K562 (cell line): ENCODE measurements at regions not wholly inside any gene's neighbourhood (a gene's known extent, or its start where the extent isn't known, plus 50 kb on each side); places are given as distances from the start of the nearest gene placed in this dataset.

ENCODE experiments used
- ATAC-seq: fragments of 200-7000 bp; cut with Tn5 transposase; 3 replicates; pipeline ENCODE4 v1.9.1; 2020; ENCODE audit warnings: moderate library complexity
- BruUV-seq: library from RNA; stranded (reverse); fragments of 400-500 nt; replicated peaks from 2 replicates; lab custom pipeline; 2021; lab: Mats Ljungman, UMichigan
- CTCF ChIA-PET: fragments of 300-600 bp; formaldehyde crosslinking; extraction: SDS; loops from one replicate; lab custom pipeline; 2021; ENCODE audit warnings: low intra/inter-chr PET ratio; lab: Yijun Ruan, JAX
- POLR2A ChIA-PET: fragments of 300-600, 350-650 bp; sonication (Branson Sonifier 250); formaldehyde crosslinking; extraction: SDS; loops from one replicate; lab custom pipeline; 2021; ENCODE audit warnings: antibody characterized with exemption, inconsistent platforms; lab: Yijun Ruan, JAX
- DNase-seq, 4 experiments: peaks; one replicate each; pipeline versions ENCODE4 v3.0.0 to v3.0.0-alpha.2; 2011 to 2018; ENCODE audit warnings: low spot score in 3 of 4, mixed read lengths in 3 of 4; ENCODE audit errors: extremely low read depth in 1 of 4
- FAIRE-seq: peaks from 2 replicates; lab custom pipeline; 2011; peaks lifted over from hg19 to GRCh38; lab: Jason Lieb, UNC
- H2AFZ ChIP-seq: 2 replicates; pipeline ENCODE4 v1.6.0; 2011; ENCODE audit warnings: low read depth, low read length, control low read depth, inconsistent platforms
- H3K27ac ChIP-seq: fragments of 200-600 bp; 3 replicates; pipeline ENCODE4 v1.8.0; 2011; ENCODE audit warnings: low read depth, mild to moderate bottlenecking, control low read depth, inconsistent platforms, low read length, moderate library complexity, mixed read lengths; ENCODE audit errors: extremely low read depth
- H3K27me3 ChIP-seq, 2 experiments: fragments of 300-600 bp in 1 of 2; 2 replicates in 1 of 2; 3 replicates in 1 of 2; pipeline versions ENCODE4 v1.6.0 to v1.8.0; 2011; ENCODE audit warnings: inconsistent platforms in 2 of 2, low read length in 2 of 2, mild to moderate bottlenecking in 1 of 2, mixed read lengths in 1 of 2, moderate library complexity in 1 of 2; ENCODE audit not compliant: control insufficient read depth in 2 of 2, insufficient read depth in 2 of 2
- H3K36me3 ChIP-seq: fragments of 300-600 bp; 3 replicates; pipeline ENCODE4 v1.8.0; 2011; ENCODE audit warnings: mild to moderate bottlenecking, low read length, inconsistent platforms; ENCODE audit not compliant: control insufficient read depth, insufficient read depth
- H3K4me1 ChIP-seq, 2 experiments: fragments of 200-600 bp in 1 of 2; replicated peaks in 1 of 2; 2 replicates in 1 of 2; 3 replicates in 1 of 2; pipeline versions ENCODE4 v1.5.1 to v1.8.0; 2011; ENCODE audit warnings: inconsistent platforms in 2 of 2, low read length in 2 of 2, mild to moderate bottlenecking in 1 of 2, mixed read lengths in 1 of 2, moderate library complexity in 1 of 2; ENCODE audit not compliant: control insufficient read depth in 2 of 2, insufficient read depth in 2 of 2
- H3K4me2 ChIP-seq: 2 replicates; pipeline ENCODE4 v1.6.1; 2011; ENCODE audit warnings: low read length, control low read depth, inconsistent platforms, mixed read lengths; ENCODE audit not compliant: insufficient read depth
- H3K4me3 ChIP-seq: fragments of 200-600 bp; sonication (generic), shearing (Covaris generic); 2 replicates; pipeline ENCODE4 v1.5.1; 2016; ENCODE audit warnings: control low read depth, inconsistent platforms
- H3K79me2 ChIP-seq: fragments of 200-600 bp; 3 replicates; pipeline ENCODE4 v1.8.0; 2011; ENCODE audit warnings: low read length, inconsistent platforms; ENCODE audit not compliant: control insufficient read depth, insufficient read depth
- H3K9ac ChIP-seq, 2 experiments: 2 replicates each; pipeline versions ENCODE4 v1.6.0 to v1.6.1; 2011; ENCODE audit warnings: low read depth in 2 of 2, low read length in 2 of 2, control low read depth in 1 of 2, inconsistent platforms in 1 of 2, mild to moderate bottlenecking in 1 of 2, mixed read lengths in 1 of 2; ENCODE audit not compliant: insufficient read depth in 1 of 2
- H3K9me1 ChIP-seq: one replicate; pipeline ENCODE4 v1.6.0; 2011; ENCODE audit warnings: inconsistent platforms, mild to moderate bottlenecking, low read length, moderate library complexity; ENCODE audit not compliant: control insufficient read depth, insufficient read depth
- H3K9me3 ChIP-seq: replicated peaks from 2 replicates; pipeline ENCODE4 v1.5.1; 2011; ENCODE audit warnings: low read depth, low read length, inconsistent platforms; ENCODE audit not compliant: control insufficient read depth, insufficient read depth
- H4K20me1 ChIP-seq: replicated peaks from 2 replicates; pipeline ENCODE4 v1.6.1; 2011; ENCODE audit warnings: low read length, inconsistent platforms, mixed read lengths; ENCODE audit not compliant: control insufficient read depth, insufficient read depth
- BRF2 ChIP-seq: IDR thresholded peaks from 3 replicates; pipeline ENCODE4 v1.6.1; 2011; ENCODE audit warnings: borderline replicate concordance, mild to moderate bottlenecking; ENCODE audit not compliant: insufficient read length, insufficient read depth
- ZZZ3 ChIP-seq: fragments of 450-650 bp; IDR thresholded peaks from 2 replicates; pipeline ENCODE4 v1.6.1; 2016; ENCODE audit warnings: antibody characterized with exemption, mild to moderate bottlenecking, moderate library complexity
- WGBS: fragments of 100-300 bp; shearing (Covaris generic); methylation state at CpG from one replicate; pipeline ENCODE4 v1.1.6; 2016; ENCODE audit warnings: low coverage, mixed read lengths; ENCODE audit not compliant: insufficient coverage; ENCODE audit errors: missing lambda C conversion rate; 5-methylcytosine and 5-hydroxymethylcytosine counted together
- in situ Hi-C: fragments of 300-500 bp; cut with MboI; formaldehyde crosslinking; loops from 4 replicates; pipeline ENCODE4 v1.15.0; 2018; ENCODE audit warnings: inconsistent platforms, mixed read lengths
- intact Hi-C: fragments of 100-400 bp; cut with micrococcal nuclease; formaldehyde crosslinking; loops from 2 replicates; pipeline ENCODE4 v1.14.2; 2022

- no peak for ATAC-seq
- H3K36me3 ChIP-seq = no peaks in the 10 kb centered on the region
- in situ Hi-C loops (no loop called here), intact Hi-C loops (no loop called here)
- ChIA-PET CTCF (no interaction called here), POLR2A (no interaction called here)
- no peak overlapping the region for H3K9ac ChIP-seq
- no peaks in the 10 kb centered on the region for H3K27me3 ChIP-seq
- no peaks in the 10 kb centered on the region for H3K79me2 ChIP-seq
- no peak for DNase-seq
- TF ChIP-seq BRF2 = no peak
- H3K4me1 ChIP-seq = no peaks in the 10 kb centered on the region
- H3K4me3 ChIP-seq = no peak overlapping the region
- H4K20me1 ChIP-seq = no peaks in the 10 kb centered on the region
- H3K9me1 ChIP-seq = no peaks in the 10 kb centered on the region
- no peak overlapping the region for H3K27ac ChIP-seq
- 1% methylated on average over 6 of the region's 6 CpGs for WGBS
- H3K4me2 ChIP-seq = no peak overlapping the region
- no TSS peak for BruUV-seq
- FAIRE-seq = no peak
- no peak overlapping the region for H2AFZ ChIP-seq
- no peaks in the 10 kb centered on the region for H3K9me3 ChIP-seq
These were observed 1468.6 kb downstream of the CDH11 start for GRCh38 chr16:63653044-63653839.

- no peaks in the 10 kb centered on the region for H3K4me1 ChIP-seq
- DNase-seq (no peak), ATAC-seq (no peak), FAIRE-seq (no peak)
- no peaks in the 10 kb centered on the region for H3K36me3 ChIP-seq
- no peaks in the 10 kb centered on the region for H3K79me2 ChIP-seq
- intact Hi-C loops (no loop called here), in situ Hi-C loops (no loop called here)
- H3K9me3 ChIP-seq = no peaks in the 10 kb centered on the region
- no peaks in the 10 kb centered on the region for H3K27me3 ChIP-seq
- no peak overlapping the region for H3K27ac ChIP-seq
- H3K4me3 ChIP-seq = no peak overlapping the region
- no TSS peak for BruUV-seq
- no peak overlapping the region for H2AFZ ChIP-seq
- H4K20me1 ChIP-seq = no peaks in the 10 kb centered on the region
- H3K4me2 ChIP-seq = no peak overlapping the region
- H3K9me1 ChIP-seq = no peaks in the 10 kb centered on the region
- ChIA-PET POLR2A (no interaction called here), CTCF (no interaction called here)
- H3K9ac ChIP-seq = no peak overlapping the region
- WGBS = 0% methylated on average over 1 of the region's 1 CpG
- TF ChIP-seq ZZZ3 = no peak
These were observed 1469.8 kb downstream of the CDH11 start for GRCh38 chr16:63652091-63652490.
